Activated CD4-positive, alpha-beta T cell treated with anti-CD3 and anti-CD28 coated beads, Interleukin-2, amount 50 U/mL, for 24 hours (primary cell): ENCODE measurements at regions not wholly inside any gene's neighbourhood (a gene's known extent, or its start where the extent isn't known, plus 50 kb on each side); places are given as distances from the start of the nearest gene placed in this dataset.

ENCODE experiments used
- DNase-seq, 2 donors: peaks; one replicate each; pipeline ENCODE4 v3.0.0-alpha.2; 2020; ENCODE audit warnings: low read depth in 1 of 2, low spot score in 1 of 2

DNA sequence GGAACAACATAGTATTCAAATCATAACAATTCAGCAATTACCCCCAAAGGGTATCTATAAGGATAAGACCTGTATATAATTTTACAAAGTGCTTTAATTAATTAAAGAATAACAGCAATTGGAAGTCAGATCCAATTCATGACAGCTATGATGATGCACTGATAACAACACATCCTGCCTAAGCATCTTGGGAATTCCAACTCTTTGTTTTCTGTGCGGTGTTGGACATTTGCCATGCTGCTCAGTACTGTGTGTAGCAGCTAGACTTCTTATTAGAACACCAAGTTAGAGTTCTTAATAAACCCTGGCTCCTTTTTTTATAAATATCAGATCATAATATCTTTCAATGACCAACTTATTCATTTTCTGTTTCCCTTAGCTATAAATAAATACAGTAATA is 209.0 kb downstream of the SEC61B start:
- no peak for DNase-seq

DNA sequence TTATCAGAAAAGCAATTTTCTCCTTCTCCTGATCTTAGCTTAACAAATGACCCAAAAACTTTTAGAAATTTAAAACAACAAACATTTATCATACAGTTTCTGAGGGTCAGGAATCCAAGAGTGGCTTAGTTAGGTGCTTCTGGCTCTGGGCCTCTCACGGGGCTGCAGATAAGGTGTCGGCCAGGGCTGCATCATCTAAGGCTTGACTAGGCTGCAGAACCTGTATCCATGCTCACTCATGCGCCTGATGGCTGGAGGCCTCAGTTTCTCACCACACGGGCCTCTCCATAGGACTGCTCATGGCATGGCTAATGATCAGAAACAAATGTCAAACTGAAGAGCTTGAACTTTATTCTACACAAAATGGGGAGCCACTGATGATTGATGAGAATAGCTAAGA is 210.0 kb downstream of the SEC61B start:
- DNase-seq: no peak

DNA sequence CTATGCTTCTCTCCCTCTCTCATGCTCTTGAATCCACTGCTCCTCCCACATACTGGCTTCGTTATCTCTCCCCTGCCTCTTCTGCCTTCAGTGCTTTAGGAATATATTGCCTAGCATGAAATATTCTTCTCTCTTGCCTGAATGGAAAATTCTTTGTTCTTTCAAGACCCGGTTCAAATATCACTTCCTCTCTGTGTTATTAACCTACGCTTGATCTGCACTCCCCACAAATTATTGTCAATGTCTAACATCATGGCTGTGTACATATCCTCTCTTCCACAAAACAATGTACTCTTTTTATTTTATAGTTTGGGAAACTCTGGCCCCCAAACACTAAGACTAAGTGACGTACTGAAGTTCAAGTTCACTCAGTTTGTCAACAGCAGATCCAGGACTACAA is 211.0 kb downstream of the SEC61B start:
- no peak for DNase-seq

DNA sequence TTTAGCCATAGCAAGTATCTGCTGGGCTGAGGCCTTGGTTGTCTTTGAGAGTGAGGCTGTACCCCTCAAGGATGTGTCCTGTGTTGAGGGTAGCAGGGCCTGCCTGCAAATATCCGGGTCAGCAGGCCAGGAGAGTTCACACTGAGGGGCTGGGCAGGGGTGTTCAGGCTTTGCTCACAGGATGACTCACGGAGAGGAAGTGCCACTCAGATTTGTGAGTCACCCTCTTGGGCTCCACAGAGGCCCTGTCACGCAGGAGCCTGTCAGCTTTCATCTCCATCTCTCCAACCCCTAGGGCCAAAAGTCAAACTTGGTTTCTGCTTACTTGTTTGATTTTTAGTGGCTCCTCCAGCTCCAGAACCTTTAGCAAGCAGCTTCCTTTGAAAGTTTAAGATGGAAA is 211.5 kb downstream of the SEC61B start:
- DNase-seq: peak in 1 of 2 donors; percentile 37

DNA sequence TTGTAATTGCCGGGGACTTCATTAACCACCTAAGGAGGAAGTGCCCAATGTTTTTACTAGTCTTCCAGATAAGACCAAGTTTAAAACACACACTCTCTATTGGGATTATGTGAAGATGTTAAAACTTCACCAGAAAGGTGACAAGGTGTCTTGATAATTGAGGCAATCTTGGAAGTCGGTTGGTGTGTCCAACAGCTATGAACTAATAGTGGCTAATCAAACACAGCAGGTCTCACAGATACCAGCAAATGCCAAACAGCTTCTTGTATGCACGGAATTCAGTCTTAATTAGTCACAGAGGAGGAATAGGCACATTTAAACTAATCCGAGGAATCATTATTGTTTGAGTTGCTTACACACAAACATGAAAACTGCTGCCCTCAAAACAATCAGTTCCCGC is 214.5 kb downstream of the SEC61B start:
- DNase-seq: no peak

DNA sequence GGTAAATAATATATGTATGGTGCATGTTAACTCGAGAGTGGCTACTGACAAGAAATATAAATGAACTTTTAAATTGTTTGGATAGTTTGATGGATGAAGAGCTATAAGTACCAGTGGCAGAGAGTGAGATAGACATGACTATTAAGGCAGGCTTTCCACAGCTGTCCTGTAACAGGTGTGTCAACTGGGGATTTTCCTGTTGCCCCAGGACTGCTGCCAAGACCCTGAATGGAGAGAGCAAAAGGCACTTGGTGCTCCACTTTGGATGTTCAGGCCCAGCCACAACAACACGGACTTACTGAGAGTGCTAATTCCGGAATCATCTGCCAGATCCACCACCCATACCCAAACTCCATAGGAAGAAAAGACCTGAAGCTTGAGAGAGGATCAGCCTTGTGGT is 215.1 kb downstream of the SEC61B start:
- DNase-seq: no peak

DNA sequence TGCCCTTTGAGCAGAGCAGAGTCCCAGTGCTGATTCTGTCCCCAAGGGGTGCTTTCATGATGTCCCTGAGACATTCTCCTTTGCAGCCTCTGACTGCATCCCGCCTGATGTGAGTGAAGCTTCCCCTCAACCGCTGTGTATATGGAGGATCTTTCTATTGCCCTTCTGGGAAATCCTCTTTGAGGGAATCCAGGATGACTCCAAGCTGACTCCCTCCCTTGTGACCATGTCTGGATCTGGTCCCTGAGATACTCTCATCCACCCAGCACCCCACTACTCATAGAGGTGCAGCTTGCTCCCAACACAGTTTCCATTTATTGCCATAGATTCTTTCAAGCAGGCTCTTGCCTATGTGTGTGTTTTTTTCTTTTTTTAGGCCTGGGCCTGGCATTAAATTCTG is 216.5 kb downstream of the SEC61B start:
- no peak for DNase-seq

DNA sequence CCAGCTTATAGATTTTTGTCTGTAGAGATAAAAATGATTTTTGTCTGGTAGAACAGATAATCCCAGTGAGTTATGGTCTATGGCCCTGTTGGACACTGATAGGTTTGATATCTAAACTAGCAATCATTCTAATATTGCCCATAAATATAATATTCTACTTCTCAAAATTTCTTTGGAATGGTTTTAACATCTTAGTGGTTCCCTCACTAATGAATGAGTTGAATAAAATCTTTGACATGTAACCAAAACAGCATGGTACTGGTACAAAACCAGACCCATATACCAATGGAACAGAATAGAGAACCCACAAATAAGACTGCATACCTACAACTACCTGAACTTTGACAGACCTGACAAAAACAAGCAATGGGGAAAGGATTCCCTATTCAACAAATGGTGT is 219.7 kb downstream of the SEC61B start:
- no peak for DNase-seq

DNA sequence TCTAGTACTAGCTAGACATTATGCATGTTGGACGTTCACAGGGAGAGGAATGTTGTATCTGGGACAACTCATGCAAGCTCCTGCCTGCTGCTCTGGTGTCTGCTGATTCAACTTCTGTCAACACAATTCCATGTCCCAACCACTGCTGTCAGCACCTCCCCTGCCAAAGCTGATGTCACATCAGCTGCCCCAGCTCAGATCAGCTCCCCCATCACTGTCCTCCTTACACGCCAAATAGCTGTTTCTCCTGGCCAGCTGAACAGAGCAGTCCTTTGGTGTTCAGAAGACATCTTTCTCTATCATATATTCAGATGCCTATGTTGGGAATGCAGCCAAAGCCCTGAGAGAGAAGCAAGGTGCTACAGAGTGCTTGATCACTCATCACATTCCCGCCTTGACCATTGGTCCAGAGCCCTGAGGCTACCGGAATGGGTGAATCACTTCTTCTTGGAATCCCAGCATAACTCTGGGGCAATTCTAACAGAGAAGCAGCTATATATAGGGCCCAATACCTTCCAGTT is 223.3 kb downstream of the SEC61B start:
- DNase-seq: no peak

DNA sequence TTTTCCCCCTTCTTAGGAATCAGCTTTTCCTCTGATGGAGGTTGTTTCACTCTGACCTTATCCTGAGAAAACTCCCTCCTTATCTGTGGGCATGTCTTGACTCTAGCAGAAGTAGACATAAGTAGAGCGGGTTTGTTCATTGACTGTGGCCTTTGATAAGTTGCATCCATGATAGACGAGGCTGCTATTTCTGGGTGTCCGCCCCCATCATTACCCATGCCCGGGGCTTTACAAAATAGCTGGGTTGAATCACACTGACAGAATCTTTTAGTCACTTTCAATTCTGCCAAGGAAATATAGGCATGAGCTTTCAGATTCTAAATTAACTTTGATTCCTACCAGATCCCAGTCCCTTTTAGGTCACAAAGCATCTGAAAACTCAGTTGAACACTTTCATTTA is 223.8 kb downstream of the SEC61B start:
- DNase-seq: no peak

DNA sequence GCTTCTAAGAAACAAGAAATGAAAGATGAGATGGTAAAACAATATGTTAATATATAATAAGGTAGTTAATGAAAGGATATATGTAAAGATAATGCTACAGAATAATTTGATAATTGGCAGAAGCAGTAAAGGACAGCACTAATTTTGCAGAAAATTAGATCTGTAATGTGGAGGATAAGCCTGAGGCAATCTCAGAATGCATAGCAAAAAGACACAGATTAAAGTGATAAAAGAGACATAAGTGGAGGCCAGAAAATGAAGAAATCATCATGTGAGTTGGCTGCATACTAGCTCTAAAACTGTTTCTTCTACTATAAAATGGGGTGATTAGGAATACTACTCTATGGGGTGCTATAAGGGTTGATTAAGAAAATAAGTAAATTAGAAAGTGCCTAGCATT is 225.9 kb downstream of the SEC61B start:
- no peak for DNase-seq

DNA sequence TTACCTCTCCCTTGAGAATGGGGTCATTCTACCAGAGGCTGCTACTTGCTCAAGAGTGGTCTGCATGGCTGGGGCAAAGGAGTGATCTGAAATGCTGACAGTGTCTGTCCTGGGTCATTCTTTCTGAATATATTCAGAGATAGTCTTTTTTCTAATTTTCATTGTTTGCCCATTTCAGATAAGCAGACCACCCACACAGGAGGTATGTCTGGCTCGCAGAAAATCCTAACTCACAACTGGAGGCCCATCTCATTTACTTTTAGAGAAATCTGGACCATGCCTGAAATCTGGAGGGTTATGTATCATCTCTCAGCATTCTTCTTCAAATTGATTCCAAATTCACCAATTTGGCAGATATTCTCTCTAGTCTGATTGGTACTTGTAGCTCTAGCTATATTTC is 227.6 kb downstream of the SEC61B start:
- DNase-seq: no peak

DNA sequence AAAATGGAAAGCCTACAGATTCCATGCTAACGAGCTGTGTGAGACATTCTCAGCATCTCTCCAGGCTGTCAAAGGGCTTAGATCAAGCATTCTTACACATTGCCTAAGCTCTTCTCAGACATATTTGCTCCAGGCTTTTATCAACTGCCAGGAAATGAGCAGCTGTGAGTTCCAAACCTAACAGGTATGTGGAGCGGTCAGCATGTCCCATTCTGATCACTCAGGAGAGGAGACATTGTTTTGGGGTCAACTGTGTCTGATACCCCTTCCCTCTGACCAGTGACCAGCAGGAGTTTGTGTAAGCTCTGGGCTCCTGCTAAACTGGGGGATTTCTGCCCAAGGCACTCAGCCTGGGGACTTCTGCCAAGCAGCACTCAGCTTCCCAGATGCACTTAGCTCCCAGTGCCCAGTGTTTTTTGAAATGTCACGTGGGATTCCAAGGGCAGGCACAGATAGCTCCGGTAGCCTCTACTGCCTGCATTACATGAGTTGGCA is 229.1 kb downstream of the SEC61B start:
- no peak for DNase-seq

DNA sequence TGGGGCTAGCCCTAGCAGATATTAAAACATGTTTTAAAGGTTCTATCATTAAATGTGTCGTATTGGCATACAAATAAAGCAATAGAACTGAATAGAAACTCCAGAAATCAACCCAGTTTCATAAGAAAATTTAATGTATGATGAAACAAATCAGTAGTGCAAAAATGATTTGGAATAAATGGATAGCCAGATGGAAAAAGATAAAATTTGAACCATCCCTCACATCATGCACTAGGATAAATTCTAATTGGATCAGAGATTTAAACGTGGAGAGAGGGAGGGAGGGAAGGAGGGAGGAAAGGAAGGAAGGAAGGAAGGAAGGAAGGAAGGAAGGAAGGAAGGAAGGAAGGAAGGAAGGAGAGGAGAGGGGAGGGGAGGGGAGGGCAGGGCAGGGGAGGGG is 235.3 kb downstream of the SEC61B start:
- no peak for DNase-seq

DNA sequence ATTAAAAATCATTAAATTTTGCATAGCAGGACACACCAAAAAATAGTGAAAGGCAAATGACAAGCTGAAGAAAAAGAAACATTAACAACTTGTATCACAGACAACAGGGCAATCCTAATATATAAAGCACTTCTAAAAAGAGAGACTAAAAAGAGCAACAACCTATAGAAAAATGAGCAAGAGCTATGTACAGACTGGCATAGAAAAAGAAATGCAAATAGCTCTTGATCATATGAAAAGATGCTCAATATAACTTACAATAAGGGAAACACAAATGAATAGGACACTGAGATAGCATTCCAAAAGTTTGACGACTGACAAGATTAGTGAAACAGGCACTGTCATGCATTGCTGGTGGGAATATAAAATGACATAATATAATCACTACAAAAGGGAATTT is 235.9 kb downstream of the SEC61B start:
- no peak for DNase-seq

DNA sequence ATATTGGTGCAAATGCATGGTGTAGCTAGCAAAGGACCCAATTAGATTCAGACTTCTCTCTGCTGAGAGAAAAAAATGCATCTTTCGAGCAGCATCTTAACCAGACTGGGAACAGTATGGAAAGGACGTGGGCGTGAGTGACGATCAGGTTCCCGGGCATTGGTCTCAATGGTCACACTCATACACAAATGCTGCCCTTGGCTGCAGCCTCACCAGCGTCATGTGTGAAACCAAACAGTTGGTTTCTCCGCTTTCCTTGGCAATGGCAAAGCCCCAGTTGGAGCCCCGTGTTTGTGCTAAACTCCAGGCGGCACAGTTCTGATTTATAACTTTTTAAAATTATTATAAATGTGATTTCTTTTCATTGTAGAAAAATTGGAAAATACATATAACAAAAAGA is 237.8 kb downstream of the SEC61B start:
- DNase-seq: no peak

DNA sequence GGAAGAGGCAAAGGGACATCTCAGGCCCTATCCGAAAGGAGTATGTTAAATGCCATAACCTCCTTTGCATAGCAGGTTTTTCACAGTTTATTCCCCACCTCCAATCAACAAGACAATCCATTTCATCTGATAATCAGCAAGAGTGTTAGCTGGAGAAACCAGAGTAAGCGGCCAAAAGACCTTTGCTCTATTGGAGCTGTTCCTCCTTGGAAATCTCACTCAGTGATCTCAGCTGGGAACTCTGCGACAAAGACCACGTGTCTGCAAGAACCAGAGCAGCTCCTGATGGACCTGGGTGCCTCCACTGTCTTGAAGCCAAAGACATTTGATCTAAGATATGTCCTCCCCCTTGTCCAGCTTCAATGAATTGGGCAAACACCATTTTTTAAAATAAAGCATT is 241.0 kb downstream of the SEC61B start:
- no peak for DNase-seq

DNA sequence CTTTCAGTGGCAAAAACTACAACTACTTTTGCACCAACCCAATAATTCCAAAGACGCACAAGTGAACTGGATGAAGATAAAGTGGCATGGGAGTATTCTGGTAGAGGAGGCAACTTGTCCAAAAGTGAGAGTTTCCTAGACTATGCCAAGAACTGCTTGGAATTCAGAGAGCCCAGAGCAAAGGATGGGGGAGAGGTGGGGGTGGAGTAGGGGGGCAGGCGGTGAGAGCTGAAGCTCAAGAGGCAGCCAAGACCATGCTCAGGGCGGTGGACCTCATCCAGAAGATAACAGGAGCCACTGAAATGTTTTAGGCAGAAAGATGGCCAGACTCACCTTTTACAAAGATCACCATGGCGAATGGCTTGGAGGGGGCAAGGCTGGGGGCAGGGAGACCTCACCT is 242.5 kb downstream of the SEC61B start:
- no peak for DNase-seq

DNA sequence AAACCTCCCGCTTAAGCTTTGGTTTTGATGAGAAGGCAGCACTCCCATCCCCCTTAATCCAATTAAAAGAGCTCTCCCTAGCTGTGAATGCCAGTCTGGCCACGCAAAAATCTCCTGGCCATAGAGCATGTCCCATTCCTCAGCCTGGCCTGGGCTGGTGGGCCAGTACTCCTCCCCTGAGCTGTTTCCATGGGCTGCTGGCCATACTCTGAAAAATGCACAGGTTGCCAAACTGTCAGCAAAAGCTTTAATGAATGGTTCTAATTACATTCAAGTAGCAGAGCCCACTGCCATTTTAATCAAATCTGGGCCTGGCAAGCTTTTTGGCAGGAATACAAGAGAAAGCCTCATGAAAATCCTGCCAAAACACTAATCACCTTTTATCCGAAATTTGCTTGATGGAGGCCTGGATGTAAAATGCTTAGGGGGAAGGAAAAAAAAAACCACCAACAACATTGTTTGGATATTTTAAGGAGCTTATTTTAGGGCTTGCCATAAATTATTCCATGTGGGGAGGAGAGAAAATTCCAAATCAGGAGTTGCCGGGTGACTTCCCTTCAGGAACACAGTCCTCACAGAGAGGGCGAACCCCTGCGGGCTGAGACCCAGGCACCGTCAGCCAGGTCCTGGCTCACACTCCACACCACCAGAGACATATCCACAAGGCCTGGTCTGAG is 243.3 kb downstream of the SEC61B start:
- DNase-seq: no peak

DNA sequence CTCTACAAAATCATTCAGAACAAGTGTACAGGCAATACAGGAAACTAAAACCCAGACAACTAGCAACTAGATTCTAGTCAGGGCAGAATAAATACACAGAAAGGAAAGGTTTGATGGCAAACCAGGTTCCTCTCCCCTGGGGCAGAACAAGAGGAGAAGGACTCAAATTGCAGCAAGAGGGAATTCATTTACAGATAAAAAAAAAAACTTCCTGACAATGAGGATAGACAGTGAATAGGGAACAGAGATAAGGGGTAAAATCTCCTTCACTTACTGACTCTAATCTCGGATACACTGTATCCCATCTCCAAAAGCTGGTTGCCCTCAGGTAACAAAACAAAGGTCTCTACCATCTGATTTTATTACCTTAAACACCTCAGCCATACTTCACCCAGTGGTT is 244.0 kb downstream of the SEC61B start:
- DNase-seq: no peak

DNA sequence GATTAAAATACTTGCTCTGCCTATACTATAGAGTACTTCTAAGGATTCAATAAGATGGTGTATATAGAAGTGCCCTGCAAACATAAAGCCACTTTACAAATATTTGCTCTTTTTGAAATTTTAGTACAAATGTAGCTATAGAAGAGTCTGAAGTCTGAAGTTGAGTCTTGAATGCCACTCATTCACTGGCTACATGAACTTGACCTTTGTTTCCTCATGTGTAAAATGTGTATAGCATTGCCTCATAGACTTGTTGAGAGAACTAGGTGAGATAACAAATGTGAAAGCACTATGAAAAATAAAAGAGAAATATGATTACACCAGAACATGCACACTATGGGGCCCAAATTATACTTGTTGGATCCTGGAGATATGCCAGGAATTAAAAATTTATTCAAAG is 244.7 kb downstream of the SEC61B start:
- no peak for DNase-seq

DNA sequence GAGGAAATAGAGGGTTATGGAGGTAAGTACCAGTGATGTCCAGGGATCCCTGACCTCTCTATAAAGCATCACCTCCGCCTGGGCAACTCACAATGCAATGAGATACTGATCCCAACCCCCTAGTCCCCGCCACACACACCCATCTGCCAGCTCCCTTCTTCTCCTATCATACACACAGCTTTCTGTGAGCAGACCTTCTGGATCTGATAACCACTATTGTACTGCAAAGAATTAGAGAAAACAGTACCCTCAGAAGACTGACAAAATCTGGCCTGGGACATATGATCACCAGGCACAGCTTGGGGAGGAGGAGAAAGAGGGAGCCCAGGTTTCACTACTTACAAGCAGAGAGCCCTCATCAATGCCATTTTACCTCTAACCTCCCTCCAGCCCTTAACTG is 249.0 kb downstream of the SEC61B start:
- no peak for DNase-seq

DNA sequence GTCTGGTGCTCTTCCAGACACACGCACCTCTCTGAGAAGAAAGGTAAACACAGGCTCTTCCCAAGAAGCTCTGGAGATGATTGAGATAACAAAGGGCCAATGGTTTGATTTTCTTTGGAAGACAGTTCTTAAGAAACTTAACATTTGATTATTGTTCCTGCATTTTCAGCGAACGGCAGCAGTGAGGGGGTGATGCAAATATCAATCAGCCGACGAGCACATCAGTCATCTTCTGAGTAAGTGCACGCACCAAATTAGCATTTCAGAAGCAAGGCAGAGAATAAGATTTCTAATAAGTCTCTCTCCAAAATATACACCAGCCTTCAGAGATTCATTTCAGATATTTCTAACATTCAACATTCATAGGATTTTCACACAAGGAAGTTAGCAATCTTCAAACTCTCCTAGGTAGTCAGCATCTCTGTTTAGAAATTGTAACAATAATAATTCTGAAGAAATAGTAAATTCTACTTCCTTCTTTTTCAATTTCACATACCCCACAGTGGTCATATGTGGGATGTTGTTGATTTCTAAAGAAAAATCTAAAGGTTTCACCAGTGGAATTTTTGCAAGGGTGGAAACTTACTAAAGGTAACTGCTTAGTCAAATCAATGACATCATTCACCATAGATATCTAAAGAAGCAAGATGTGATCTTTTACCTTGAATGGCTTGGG is 250.3 kb downstream of the SEC61B start:
- DNase-seq: no peak
